ENCODE measurements at regions not wholly inside any gene's neighbourhood (a gene's known extent, or its start where the extent isn't known, plus 50 kb on each side); places are given as distances from the start of the nearest gene placed in this dataset.

GRCh38 chr1:55773211-55773940 lies 558.2 kb upstream of the USP24 start:
- no peak for TF ChIP-seq ESRRA (CRISPR knock-in tag; IDR thresholded peaks at IDR 0.05; ENCODE audit: borderline replicate concordance)
- TF ChIP-seq OVOL2 (CRISPR knock-in tag; IDR thresholded peaks at IDR 0.05; ENCODE audit: borderline replicate concordance): no peak
- TF ChIP-seq CTCF (IDR thresholded peaks at IDR 0.05): no peak
